Activated CD4-positive, alpha-beta T cell treated with anti-CD3 and anti-CD28 coated beads for 4 hours (primary cell): ENCODE measurements at regions not wholly inside any gene's neighbourhood (a gene's known extent, or its start where the extent isn't known, plus 50 kb on each side); places are given as distances from the start of the nearest gene placed in this dataset.
A peak's percentile ranks its signal among the peaks of the same experiment; 100 is the strongest.

Experiments used
- DNase-seq, 2 donors: peaks; one replicate each; pipeline ENCODE4 v3.0.0-alpha.2; 2020

DNA sequence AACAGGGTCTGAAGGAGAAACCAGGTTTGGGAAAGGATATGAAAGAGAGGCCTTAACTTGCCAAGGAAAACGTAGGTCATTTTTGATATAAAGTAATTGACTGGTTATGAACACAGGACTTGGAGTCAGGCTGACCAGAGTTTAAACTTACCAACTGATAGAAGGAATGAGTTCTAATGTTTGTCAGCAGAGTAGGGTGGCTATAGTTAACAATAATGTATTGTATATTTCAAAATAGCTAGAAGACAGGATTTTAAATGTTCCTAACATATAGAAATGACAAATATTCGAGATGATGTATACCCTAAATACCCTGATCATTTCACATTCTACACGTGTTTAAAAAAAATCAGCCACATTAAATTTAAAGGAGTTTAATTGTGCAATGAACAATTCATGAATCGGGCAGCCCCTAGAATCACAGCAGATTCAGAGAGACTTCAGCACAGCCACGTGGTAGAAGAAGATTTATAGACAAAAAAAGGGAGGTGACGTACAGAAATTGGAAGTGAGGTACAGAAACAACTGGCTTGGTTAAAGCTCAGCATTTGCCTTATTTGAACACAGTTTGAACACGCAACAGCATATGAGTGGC is 52.5 kb upstream of the PLEKHG7 start:
- no peak for DNase-seq

DNA sequence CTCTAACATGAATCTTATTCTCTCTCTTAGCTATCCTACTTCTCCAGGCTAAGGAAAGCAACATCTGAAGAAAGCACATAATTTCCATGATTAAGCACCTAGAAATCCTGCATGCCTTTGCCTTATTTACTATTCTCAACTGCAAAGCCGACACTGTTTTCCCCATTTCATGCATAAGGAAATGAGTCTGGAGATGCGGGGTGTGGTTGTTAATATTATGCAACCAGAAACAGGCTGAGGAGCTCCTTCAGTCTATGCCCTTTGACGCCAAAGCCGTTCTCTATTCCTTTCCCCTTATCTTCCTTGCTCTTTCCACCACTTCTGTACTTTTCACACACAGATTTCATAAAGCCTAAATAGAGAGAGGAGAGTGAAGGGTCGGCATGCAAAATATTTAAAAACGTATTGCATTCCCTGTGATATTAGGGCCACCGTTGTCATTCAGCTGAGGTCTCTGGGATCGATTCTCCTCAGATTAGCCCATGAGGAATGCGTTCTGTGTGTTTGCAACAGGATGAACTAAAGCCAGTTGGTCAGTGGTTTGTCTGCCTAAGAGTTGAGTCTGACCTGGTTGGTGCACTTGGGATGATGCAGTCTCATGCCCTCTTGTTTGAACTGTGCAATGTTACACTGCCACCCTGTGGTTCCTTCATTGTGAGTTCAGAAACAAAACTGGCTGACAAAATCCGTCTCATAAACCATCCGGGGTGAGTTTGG is 53.1 kb upstream of the PLEKHG7 start:
- peak; percentile 61 to 76 for DNase-seq

DNA sequence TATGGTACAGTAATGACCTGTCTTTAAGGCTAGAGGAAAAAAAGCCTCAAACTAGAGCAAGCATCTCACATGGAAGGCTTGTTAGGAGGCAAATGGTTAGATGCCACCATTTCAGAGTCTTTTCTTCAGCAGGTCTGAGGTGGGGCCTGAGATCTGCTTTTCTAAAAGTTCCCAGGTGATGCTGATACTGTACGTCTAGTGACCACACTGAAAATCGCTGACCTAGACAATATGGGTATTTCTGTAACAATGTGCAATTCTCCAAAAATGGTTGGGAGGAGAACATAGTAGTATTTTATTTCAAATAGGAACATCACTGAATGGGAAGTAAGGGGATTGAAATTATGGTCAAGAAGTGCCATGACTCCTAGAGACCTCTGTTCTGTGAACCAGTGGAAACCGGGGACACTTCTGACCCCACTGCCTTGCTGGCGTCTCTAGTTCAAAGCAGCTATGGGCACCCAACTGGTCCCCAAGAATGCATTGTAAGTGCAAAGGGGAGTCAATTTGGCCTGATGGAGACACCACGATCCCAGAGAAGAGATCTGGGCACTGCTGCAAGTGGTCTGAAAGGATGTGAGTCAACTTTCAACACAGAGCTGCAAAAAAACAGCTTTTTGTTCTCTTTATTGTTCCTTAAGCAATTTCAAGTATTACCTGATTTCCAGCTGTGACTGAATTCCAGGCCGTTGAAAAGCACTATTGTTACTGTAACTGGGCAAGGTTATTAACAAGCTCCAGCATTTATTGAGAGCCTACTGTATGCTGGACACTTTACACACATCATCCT is 54.4 kb upstream of the PLEKHG7 start:
- DNase-seq = no peak

DNA sequence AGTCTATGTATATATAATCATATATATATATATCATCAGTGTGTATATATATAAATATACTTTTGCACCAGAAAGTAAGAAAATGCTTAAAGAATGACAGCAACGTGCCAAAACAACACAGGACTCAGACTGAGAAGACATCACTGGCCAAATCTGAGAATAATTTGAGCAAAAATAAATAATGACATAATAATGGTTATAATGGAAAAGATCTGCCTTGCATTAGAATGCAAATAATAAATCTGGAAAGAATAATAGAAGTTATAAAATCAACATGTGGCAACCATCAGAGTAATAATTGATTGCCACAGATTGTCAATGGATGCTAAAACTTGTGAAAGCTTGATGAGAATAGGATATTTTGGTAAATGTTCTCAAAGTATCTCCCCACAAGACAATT is 61.5 kb upstream of the PLEKHG7 start:
- DNase-seq = no peak

DNA sequence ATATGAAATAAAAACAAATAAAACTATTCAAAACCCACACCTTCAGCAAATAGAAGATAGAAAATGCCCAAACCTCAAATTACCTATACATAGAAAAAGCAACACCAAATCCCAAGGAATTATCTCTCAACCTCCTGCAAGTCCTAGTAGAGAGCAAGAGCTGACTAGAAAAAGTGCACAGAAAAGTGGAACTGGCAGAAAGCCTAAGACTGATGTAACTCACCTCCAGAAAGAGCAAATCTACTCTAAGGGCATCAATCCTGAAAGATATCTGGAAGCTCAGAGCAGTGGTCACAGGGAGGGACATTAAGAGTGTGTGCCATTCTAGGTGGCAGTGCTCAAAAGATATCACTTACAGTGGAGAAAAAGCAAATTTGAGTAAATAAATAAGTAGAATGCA is 62.1 kb upstream of the PLEKHG7 start:
- DNase-seq = no peak

DNA sequence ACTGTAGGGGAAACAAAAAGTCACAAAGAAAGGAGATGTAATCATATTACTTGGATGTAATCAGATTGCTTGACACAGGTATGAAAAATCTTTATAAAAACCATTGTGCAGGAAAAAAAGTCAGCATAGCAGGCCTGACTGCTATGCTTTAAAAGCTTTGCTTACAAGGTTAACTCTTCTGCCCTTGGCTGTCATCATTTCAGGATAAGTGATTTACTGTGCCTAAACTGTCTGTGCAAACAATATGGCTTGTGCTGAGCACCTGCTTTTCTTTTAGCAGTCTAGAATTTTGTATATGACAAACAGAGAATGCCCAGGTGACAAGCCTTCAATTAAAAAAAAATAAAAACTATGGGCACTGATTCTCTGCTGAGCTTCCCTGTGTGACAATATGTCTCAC is 63.8 kb upstream of the PLEKHG7 start:
- DNase-seq = no peak

DNA sequence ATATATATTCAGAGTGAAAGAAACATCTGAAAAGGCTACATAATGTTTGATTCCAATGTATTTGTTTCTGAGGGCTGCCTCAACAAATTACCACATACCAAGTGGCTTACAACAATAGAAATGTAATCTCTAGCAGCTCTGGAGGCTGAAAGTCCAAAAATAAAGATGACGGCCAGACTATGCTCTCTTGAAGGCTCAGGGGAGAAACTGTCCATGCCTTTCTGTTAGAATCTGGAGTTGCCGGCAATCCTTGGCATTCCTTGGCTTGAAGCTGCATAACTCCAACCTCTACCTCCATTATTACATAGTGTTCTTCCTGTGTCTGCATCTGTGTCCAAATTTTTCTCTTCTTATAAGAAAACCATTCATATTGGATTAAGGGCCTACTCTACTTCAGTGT is 68.1 kb upstream of the PLEKHG7 start:
- no peak for DNase-seq

DNA sequence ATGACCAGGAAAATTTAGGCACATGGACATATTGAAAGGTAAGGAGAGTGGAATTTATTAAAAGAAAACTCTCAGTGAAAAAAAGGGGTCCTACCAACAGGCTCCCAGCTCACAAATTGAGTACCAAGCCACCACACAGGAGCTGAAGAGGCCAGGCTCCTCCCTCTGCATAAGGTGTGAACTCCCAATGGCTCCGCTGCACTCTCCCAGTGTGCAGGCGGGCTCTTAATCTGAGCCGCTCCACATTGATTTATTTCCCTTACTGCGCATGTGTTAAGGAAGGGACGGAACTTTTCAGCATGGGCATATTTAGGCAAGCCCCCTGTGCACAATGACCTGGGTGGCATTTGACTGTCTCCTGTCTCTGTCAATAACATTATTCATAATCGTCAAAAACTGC is 68.6 kb upstream of the PLEKHG7 start:
- DNase-seq = no peak

DNA sequence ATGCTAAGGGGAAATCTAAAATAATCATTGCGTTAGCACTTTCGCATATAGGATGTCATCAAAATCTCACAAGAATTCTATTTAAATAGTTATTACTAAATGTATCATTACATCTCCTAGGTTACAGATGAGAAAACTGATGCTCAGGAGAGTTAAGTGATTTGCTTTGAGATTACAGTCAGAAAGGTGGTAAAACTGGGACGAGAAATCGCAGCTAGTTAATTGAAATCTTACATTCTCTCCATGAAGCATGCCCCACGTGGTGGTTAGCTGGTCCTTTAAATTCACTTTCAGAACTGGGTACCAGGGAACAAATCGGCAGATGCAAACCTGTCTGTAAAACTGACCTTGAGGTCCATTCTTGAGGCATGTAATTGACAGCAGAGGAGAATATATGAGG is 71.8 kb upstream of the PLEKHG7 start:
- DNase-seq = no peak

DNA sequence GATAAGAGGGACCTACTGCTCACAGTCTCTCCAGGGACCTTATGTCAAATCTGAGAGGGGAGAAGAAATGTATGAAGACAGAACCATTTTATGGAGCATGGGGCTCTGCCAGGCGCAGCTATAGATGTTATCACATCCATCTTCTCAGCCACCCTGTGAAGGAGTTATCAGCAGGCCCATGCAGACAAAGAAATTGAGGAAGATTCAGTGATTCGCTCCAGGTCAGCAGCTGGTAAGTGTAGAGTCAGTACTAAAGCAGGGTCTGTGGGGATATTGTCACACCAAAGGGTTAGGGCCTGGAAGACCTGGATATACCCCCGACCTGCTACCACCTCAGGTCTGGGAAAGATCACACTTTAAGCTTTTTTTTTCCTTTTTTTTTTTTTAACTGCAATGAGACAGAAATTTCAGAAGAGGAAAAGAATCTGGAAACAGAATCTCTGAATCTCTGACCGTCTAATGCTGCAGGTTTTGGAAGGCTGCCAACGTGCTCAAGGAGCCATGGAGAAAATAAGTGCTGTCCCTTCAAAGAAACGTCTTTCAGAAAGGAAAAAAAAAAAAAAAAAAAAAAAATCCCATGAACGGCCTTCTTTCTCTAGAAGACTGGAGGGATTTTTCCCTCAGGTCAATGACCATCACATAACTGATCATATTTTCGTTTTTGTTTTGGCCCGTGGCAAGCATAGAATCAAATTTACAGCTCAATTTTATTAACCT is 73.3 kb upstream of the PLEKHG7 start:
- DNase-seq = no peak

DNA sequence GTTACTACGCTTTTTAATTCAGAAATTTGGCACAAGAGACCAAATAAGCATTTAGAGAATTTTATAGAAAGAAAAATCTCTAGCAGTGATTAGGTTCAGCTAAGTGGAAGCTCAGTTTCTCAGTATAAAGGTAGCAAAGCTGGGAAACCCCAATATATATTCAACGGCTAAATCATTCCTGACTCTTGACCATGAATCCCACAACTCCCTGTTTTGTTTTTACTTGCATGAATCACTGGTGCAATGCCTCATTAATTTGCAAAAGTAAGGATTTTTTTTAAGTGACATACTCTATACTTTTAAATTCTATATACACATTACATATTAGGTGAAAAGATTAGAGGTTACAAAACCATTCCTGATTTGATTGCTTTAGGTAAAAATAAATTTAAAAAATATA is 74.3 kb upstream of the PLEKHG7 start:
- no peak for DNase-seq

DNA sequence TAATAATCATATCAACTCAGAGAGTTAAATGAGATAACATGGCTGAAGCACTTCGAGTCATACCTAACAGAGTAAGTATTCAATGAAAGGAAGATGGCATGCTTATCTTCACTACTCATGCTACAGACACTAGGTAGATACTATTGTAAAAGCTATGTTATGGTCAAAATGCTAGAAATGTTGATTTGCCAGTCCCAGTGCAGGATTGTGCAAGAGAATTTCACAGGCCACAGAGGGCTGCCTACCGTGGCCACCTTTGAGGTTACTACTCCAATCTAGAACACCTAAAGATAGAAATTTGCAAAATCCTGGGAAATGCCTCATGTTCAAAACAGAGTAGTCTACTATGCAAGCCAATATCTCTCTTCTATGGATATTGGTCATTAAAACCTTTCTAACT is 75.3 kb upstream of the PLEKHG7 start:
- no peak for DNase-seq

DNA sequence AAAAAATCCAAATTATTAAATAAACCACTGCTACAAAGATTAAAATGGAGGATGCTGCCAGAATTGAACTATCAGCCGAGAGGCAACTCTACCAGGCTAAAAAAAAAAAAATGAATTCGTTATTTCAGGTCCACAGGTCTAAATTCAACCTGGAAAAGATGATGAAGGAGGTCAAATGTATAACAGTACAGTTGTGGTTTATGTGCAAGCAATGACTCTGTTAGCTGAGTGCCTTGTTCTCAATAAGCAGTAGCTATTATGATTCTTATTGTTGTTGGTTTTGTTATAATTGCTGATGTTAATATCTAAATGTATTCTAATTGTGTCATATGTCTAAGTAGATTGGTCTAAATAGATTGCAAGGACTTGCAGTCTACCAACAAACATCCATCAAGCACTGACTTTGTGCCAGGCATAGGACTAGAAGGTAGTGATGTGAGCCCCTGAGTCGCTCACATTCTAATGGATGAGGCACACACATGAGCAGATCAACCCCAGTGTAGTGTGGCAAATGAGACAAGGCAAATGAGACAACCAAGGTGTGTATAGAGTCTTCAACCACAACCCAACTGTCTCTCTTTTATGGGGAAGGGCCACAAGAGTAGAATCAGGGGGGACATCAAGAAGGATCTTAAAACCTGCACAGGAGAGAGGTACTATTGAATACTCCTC is 77.0 kb upstream of the PLEKHG7 start:
- no peak for DNase-seq

DNA sequence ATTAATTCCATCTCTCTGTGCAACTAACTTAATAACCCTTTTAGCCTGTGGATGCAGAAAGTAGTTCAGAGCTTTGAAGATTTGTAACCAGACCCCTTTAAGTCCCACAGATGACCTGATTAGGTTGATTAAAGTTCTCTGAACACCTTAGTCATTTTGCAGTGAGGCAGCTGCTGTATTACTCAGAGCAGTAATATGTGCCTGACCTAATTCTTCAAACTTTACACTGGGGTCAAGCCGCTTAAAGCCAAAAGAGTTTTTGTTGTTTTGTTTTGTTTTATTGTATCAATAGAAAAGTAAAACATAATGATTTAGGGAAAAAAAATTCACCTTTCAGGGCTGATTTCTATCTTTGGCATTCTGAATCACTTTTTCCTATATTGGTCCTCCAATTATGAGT is 78.6 kb upstream of the PLEKHG7 start:
- no peak for DNase-seq

DNA sequence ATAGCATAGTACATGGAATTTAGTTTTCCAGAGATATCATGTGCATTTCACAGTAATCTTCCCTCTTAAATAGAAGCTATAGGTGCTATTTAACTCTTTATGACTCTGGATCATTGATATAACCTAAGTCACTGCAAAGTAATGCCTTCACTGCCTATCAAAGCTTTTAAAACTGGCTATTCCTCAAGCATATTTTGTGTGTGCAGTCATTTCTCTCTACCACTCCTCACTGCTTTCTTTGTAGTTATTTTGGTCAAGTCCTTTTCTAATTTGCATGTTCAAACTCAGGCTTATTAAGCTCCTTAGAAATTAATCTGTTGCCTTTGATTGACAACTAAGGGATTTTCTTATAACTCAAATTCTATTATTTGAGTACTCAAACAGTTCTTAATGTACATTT is 79.4 kb upstream of the PLEKHG7 start:
- DNase-seq = no peak

DNA sequence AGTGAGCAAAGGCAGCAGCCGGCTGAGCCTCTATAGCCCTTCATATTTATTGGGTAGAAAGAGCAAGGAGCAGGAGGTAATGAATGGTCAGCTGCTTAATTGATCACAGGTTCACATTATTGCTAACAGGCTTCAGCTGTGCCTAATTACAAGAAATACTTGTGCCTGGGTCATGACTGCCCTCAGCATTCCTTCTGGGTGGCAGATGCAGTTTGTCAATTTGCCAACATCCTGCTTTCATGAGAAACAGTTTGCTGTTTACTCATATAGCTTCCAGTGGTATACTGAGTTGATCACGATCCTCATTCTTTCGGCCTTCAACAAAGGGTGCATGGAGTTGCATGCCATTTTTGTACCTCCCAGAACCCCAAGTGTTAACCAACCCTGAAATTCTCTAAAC is 81.0 kb upstream of the PLEKHG7 start:
- DNase-seq = no peak

DNA sequence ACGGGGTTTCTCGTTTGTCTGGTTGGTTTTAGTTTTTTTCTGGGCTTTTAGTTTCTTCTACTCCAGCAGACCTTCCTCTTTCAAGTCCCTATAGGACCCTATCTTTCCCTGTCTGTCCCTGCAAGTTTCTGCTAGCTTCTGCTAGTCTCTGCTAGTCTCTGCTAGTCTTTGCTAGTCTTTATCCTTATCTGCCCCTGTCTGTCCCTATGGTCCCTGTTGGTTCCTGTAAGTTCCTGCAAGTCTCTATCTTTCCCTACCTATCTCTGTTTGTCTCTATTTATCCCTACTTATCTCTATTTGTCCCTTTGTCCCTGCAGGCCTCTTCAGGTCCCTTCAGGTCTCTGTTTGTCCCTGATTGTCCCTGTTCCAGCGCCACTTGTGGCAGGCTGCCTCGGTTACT is 81.5 kb upstream of the PLEKHG7 start:
- no peak for DNase-seq

DNA sequence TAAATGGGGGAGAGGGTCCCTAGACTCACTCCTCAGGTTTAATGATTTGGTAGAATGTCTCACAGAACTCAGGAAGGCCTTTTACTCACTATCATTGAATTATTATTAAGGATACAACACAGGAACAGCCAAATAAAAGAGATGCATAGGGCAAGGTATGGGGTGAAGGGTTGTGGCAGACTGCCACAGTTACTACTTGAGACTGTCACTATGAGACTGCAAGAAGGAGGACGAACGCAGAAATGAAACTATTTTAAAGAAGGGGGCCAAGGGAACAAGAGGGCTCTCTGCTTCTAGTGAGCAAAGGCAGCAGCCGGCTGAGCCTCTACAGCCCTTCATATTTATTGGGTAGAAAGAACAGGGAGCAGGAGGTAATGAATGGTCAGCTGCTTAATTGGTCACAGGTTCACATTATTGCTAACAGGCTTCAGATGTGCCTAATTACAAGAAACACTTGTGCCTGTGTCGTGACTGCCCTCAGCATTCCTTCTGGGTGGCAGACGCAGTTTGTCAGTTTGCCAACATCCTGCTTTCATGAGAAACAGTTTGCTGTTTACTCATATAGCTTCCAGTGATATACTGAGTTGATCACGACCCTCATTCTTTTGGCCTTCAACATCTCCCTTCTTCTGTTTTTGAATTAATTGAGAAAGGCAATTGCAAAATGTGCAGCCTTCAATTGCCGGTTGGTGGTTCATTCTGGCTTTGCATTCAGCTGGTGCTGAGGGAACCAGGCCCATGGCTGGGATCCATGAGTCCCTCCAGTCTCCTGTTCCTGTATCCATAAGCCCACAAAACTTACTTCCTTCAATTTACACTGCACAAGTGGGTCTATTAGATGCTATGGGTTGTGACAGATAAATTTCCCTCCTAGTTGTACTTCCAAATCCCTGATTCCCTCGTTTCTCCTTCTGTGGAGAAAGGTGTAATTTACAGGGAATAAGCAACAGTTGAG is 82.8 kb upstream of the PLEKHG7 start:
- no peak for DNase-seq

DNA sequence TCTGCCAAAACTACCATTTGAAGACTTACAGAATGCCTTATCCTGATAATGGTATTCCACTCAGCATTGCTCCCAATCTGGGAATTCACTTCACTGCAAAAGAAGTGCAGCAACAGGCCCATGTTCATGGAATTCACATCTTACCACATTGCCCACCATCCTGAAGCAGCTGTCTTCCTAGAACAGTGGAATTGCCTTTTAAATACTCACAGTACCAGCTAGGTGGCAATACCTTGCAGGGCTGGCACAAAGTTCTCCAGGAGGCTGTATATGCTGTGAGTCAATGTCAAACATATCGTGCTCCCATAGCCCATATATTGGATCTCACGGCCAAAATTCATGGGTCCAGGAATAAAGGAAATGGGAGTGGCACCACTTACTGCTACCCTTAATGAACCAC is 83.8 kb upstream of the PLEKHG7 start:
- DNase-seq = no peak

DNA sequence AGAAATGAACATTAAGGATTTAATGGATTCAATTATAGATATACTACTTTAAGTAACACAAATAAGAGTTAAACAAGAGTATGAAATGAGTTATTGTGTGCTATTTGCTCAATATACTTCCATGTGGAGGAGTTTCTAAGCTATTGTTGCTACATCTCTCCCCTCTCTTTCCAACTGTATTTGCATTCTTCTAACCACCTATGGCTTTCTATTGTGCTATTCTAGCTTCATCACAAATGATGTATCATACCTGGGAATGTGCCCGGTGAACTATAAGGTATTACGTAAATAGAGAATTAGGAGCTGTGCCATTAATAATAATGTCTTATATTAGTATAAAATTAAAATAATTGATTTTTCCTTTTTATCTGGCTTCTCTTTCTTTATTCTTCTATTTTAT is 87.1 kb upstream of the PLEKHG7 start:
- DNase-seq = no peak

DNA sequence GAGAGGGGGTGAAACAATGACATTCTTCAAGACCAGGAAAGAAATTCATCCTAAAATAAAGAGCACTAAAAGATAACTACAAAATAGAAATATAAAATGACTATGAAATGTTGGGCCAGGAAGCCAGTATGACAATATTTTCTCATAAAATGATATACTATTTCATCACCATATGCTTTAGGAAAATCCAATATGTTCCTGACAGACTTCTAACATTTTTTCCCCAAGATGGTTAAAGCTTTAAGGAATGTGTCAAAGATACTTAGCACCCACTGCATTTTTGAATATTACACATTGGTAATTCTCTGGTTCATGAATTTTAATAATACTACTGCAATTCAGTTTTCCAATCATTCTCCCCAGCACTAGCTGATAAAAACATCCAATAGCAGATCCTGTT is 87.7 kb upstream of the PLEKHG7 start:
- no peak for DNase-seq

DNA sequence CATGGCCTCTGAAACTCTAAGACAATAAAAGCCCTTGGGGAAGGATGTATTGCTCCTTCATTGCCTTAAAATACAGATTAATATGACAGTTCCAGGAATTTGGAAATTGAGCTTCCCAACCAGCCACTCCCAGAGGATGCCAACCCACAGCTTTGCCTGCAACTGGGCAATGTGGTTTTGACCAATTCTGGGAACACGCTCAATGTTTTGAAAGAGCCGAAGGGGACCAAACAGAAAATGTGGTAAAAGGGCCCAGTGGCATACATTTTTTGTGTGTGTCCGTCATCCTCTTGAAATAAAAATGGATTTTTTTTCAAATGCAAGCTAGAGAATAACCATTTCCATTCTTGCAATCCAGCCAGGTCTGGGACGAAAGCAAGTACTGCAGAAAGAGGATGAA is 88.3 kb upstream of the PLEKHG7 start:
- no peak for DNase-seq
